ENCODE measurements at regions not wholly inside any gene's neighbourhood (a gene's known extent, or its start where the extent isn't known, plus 50 kb on each side); places are given as distances from the start of the nearest gene placed in this dataset.
A peak's percentile ranks its signal among the peaks of the same experiment; 100 is the strongest.

GRCh38 chr7:121752706-121753105, 120.3 kb upstream of the PTPRZ1 start:
- no peak for DNase-seq
- peak; percentile 43 for TF ChIP-seq CTCF (IDR thresholded peaks at IDR 0.05; ENCODE audit: low read depth, low read length)
- Histone ChIP-seq H3K36me3 (no peaks in the 10 kb centered on the region), H3K4me1 (no peaks in the 10 kb centered on the region), H3K27me3 (peaks cover 12% of the 10 kb centered on the region), H3K9me3 (no peaks in the 10 kb centered on the region), H3K4me3 (ENCODE audit: low read depth, low read length) (no peak overlapping the region)

DNA sequence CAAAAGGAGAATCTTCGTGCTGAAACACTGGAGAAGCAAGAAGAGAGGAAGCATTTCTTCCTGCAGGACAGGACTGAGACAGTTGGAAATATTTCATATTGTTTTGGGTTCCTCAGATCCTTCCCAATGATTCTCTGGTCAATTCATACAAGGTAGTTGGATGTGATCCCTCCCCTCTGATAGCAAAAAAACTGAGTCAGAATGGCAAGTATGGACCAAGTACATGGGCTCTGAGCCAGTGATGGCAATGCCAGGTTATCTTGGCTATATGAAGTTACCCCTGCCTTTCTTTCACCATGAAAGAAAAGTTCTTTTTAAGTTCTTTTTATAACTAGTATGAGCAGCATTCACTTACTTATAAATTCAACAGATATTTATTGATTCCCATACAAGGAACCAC, 124.4 kb upstream of the PTPRZ1 start:
- Histone ChIP-seq H3K36me3 (no peaks in the 10 kb centered on the region), H3K9me3 (no peaks in the 10 kb centered on the region), H3K27me3 (no peaks in the 10 kb centered on the region; the same call in 1 of the 2 replicates), H3K4me3 (ENCODE audit: low read depth, low read length) (no peak overlapping the region), H3K4me1 (no peaks in the 10 kb centered on the region)
- no peak for DNase-seq
- no peak for TF ChIP-seq CTCF (IDR thresholded peaks at IDR 0.05; ENCODE audit: low read depth, low read length)

DNA sequence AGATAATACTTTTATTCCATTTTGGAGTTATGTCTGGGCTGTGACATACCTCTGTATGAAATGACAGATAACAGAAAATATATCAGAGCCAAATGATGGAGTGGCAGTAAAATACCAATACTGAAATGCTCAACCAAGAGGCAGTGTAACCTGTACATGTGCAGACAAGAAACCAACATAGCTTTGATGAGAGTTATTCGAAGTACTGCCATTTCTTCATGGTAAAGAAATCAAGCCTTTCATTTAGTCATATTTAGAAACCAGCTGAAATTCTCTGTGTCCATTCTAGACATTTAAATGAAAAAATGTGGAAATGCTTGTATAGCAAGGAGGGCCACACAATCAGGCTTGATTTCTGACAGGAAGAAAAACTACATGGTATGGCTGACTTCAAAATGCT, 127.1 kb upstream of the PTPRZ1 start:
- Histone ChIP-seq H3K36me3 (no peaks in the 10 kb centered on the region), H3K4me1 (no peaks in the 10 kb centered on the region), H3K4me3 (ENCODE audit: low read depth, low read length) (no peak overlapping the region), H3K27me3 (no peaks in the 10 kb centered on the region), H3K9me3 (no peaks in the 10 kb centered on the region)
- DNase-seq: no peak
- no peak for TF ChIP-seq CTCF (IDR thresholded peaks at IDR 0.05; ENCODE audit: low read depth, low read length)

GRCh38 chr7:121744877-121745276, 128.1 kb upstream of the PTPRZ1 start:
- H3K36me3 ChIP-seq: no peaks in the 10 kb centered on the region
- H3K27me3 ChIP-seq: no peaks in the 10 kb centered on the region
- no peak for TF ChIP-seq CTCF (IDR thresholded peaks at IDR 0.05; ENCODE audit: low read depth, low read length)
- no peaks in the 10 kb centered on the region for H3K9me3 ChIP-seq
- H3K4me3 ChIP-seq (ENCODE audit: low read depth, low read length): no peak overlapping the region
- no peaks in the 10 kb centered on the region for H3K4me1 ChIP-seq
- no peak for DNase-seq

DNA sequence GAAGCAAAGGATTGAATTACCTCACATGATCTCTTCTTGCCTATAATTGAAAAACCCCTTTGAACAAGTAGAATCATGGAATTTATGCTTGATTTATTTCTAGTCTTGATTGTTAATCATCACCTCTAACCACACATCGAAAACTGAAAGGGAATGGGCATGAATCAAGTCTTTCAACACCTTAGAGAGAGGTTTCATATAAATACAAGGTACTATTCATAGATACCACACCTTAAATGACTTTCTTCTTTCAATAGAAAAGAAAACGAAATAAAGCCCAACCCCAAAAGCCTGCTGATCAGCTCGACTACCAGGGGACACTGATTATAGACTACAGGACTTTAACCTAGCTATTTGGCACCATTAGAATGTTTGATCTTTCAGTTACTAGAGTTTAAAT, 128.6 kb upstream of the PTPRZ1 start:
- Histone ChIP-seq H3K4me1 (no peaks in the 10 kb centered on the region), H3K9me3 (no peaks in the 10 kb centered on the region), H3K4me3 (ENCODE audit: low read depth, low read length) (no peak overlapping the region), H3K27me3 (no peaks in the 10 kb centered on the region), H3K36me3 (no peaks in the 10 kb centered on the region)
- TF ChIP-seq CTCF (IDR thresholded peaks at IDR 0.05; ENCODE audit: low read depth, low read length): no peak
- DNase-seq: no peak

DNA sequence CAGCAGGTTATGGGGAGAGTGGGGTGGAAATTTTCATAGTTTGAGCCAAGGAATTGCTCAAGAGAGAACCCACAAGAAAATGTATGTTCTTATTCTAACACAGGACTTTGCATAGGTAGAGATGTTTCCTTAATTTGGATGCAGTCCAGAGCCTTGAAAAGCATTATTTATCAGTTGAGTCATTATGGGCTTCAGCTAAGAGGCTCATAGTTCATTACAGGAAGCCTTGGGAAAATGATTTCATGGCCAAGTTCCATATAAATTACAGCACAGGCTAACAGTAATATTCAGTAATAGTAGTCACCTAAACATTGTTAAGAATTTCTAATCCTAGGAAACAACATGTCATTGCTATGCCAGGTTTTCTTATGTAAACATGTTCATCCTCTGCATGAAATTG, 131.1 kb upstream of the PTPRZ1 start:
- no peaks in the 10 kb centered on the region for H3K9me3 ChIP-seq
- no peak overlapping the region for H3K4me3 ChIP-seq (ENCODE audit: low read depth, low read length)
- no peaks in the 10 kb centered on the region for H3K27me3 ChIP-seq
- no peak for TF ChIP-seq CTCF (IDR thresholded peaks at IDR 0.05; ENCODE audit: low read depth, low read length)
- no peak for DNase-seq
- no peaks in the 10 kb centered on the region for H3K4me1 ChIP-seq
- H3K36me3 ChIP-seq: no peaks in the 10 kb centered on the region

Measured in BE2C (cell line).